GM12878 (cell line): ENCODE measurements at regions not wholly inside any gene's neighbourhood (a gene's known extent, or its start where the extent isn't known, plus 50 kb on each side); places are given as distances from the start of the nearest gene placed in this dataset.
"Not testable (repeated sequence)": the region's sequence is repeated elsewhere in the genome, so short reads cannot be mapped to it uniquely, and the experiment has no call there.

Experiments
- ATAC-seq: fragments of 200-7000 bp; cut with Tn5 transposase; 3 replicates; pipeline ENCODE4 v1.9.1; 2020; ENCODE audit warnings: mild to moderate bottlenecking, moderate library complexity
- BruUV-seq: library from RNA; stranded (reverse); fragments of 400-500 nt; replicated peaks from 2 replicates; lab custom pipeline; 2021; lab: Mats Ljungman, UMichigan
- CTCF ChIA-PET: fragments of 300-600 bp; sonication (Branson Sonifier 250); formaldehyde crosslinking; extraction: SDS; loops from one replicate; lab custom pipeline; 2021; ENCODE audit warnings: inconsistent platforms; lab: Yijun Ruan, JAX
- POLR2A ChIA-PET: fragments of 350-600 bp; formaldehyde crosslinking; extraction: SDS; loops from one replicate; lab custom pipeline; 2021; ENCODE audit warnings: inconsistent platforms; lab: Charles Lee
- RAD21 ChIA-PET: fragments of 300-600 bp; sonication (Branson Sonifier 250); formaldehyde crosslinking; loops from one replicate; lab custom pipeline; 2023; ENCODE audit warnings: antibody characterized with exemption; ENCODE audit not compliant: unreplicated experiment; lab: Charles Lee
- SMC1A ChIA-PET: fragments of 300-600 bp; sonication (Branson Sonifier 250); formaldehyde crosslinking; loops from one replicate; lab custom pipeline; 2023; ENCODE audit not compliant: unreplicated experiment, uncharacterized antibody; lab: Charles Lee
- DNase-seq: peaks from one replicate; pipeline ENCODE4 v3.0.0-alpha.2; 2011; ENCODE audit warnings: low read depth, low spot score
- FAIRE-seq: peaks from 3 replicates; lab custom pipeline; 2011; peaks lifted over from hg19 to GRCh38; lab: Jason Lieb, UNC
- H2AFZ ChIP-seq: 2 replicates; pipeline ENCODE4 v1.6.0; 2011; ENCODE audit warnings: low read depth, low read length, control low read depth; ENCODE audit not compliant: control insufficient read depth
- H3K27ac ChIP-seq: 2 replicates; pipeline ENCODE4 v1.5.1; 2011; ENCODE audit warnings: control low read depth; ENCODE audit not compliant: control insufficient read depth, insufficient read depth
- H3K27me3 ChIP-seq, 2 experiments: replicated peaks in 1 of 2; 2 replicates each; pipeline versions ENCODE4 v1.6.0 to v1.6.1; 2011; ENCODE audit warnings: low read length in 1 of 2; ENCODE audit not compliant: control insufficient read depth in 2 of 2, insufficient read depth in 2 of 2
- H3K36me3 ChIP-seq, 2 experiments: 2 replicates each; pipeline ENCODE4 v1.5.1; 2011; ENCODE audit warnings: low read length in 1 of 2; ENCODE audit not compliant: control insufficient read depth in 2 of 2, insufficient read depth in 2 of 2
- H3K4me1 ChIP-seq: 2 replicates; pipeline ENCODE4 v1.6.1; 2011; ENCODE audit warnings: mild to moderate bottlenecking, low read length, moderate library complexity, mixed read lengths; ENCODE audit not compliant: control insufficient read depth, insufficient read depth
- H3K4me2 ChIP-seq: 2 replicates; pipeline ENCODE4 v1.6.0; 2011; ENCODE audit warnings: control low read depth; ENCODE audit not compliant: control insufficient read depth, insufficient read depth
- H3K4me3 ChIP-seq: fragments of 200-600 bp; sonication (generic); 2 replicates; pipeline ENCODE4 v1.5.1; 2016
- H3K79me2 ChIP-seq: 2 replicates; pipeline ENCODE4 v1.6.0; 2011; ENCODE audit warnings: low read length; ENCODE audit not compliant: control insufficient read depth, insufficient read depth
- H3K9ac ChIP-seq: 2 replicates; pipeline ENCODE4 v1.8.0; 2011; ENCODE audit warnings: low read length, control low read depth, mixed read lengths; ENCODE audit not compliant: control insufficient read depth, insufficient read depth
- H3K9me3 ChIP-seq: replicated peaks from 3 replicates; pipeline ENCODE4 v1.5.1; 2011; ENCODE audit warnings: mild to moderate bottlenecking, low read length; ENCODE audit not compliant: control insufficient read depth, insufficient read depth
- H4K20me1 ChIP-seq: 2 replicates; pipeline ENCODE4 v1.6.0; 2011; ENCODE audit not compliant: control insufficient read depth, insufficient read depth
- WGBS: methylation state at CpG from one replicate; pipeline ENCODE4 v1.1.6; 2016; ENCODE audit warnings: low lambda C conversion rate; ENCODE audit not compliant: insufficient replicate concordance, insufficient coverage; ENCODE audit errors: missing lambda C conversion rate; 5-methylcytosine and 5-hydroxymethylcytosine counted together
- in situ Hi-C: fragments of 300-500 bp; cut with MboI; formaldehyde crosslinking; loops from 9 replicates; pipeline ENCODE4 v1.14.3; 2018; ENCODE audit warnings: mixed read lengths
- intact Hi-C: fragments of 100-400 bp; cut with micrococcal nuclease; formaldehyde crosslinking; loops from one replicate; pipeline ENCODE4 v1.14.2; 2022; ENCODE audit not compliant: unreplicated experiment

- H3K4me2 ChIP-seq, H3K4me3 ChIP-seq, H3K9me3 ChIP-seq, POLR2A ChIA-PET, H2AFZ ChIP-seq, RAD21 ChIA-PET, H3K79me2 ChIP-seq, H3K9ac ChIP-seq, in situ Hi-C loops, FAIRE-seq, H3K27ac ChIP-seq, ATAC-seq, CTCF ChIA-PET, intact Hi-C loops, BruUV-seq, H3K4me1 ChIP-seq, DNase-seq, SMC1A ChIA-PET, H4K20me1 ChIP-seq, H3K27me3 ChIP-seq, H3K36me3 ChIP-seq: not testable (repeated sequence)
- 58% methylated on average over 1 of the region's 1 CpG for WGBS
Observed at GRCh38 chr16:5165429-5165828, 67.8 kb upstream of the EEF2KMT start.

- H3K36me3 ChIP-seq, H3K9ac ChIP-seq, H3K27me3 ChIP-seq, H3K9me3 ChIP-seq, H2AFZ ChIP-seq, RAD21 ChIA-PET, DNase-seq, FAIRE-seq, in situ Hi-C loops, H3K27ac ChIP-seq, H3K4me3 ChIP-seq, POLR2A ChIA-PET, H4K20me1 ChIP-seq, SMC1A ChIA-PET, BruUV-seq, H3K4me2 ChIP-seq, ATAC-seq, intact Hi-C loops, H3K79me2 ChIP-seq, CTCF ChIA-PET: not testable (repeated sequence)
- H3K4me1 ChIP-seq, result peaks cover 23% of the 10 kb centered on the region
- WGBS, result 46% methylated on average over 5 of the region's 5 CpGs
Observed at GRCh38 chr16:5162801-5163200, 65.2 kb upstream of the EEF2KMT start.

- H3K9me3 ChIP-seq, H4K20me1 ChIP-seq, H3K36me3 ChIP-seq, POLR2A ChIA-PET, RAD21 ChIA-PET, in situ Hi-C loops, H3K27me3 ChIP-seq, H2AFZ ChIP-seq, FAIRE-seq, DNase-seq, H3K4me3 ChIP-seq, CTCF ChIA-PET, H3K79me2 ChIP-seq, H3K9ac ChIP-seq, BruUV-seq, H3K27ac ChIP-seq, H3K4me2 ChIP-seq, ATAC-seq, intact Hi-C loops: not testable (repeated sequence)
- SMC1A ChIA-PET, result interaction anchor here (0.6 kb wide), 1 partner anchor 739 kb away, joined by 3 read pairs; no protein-coding TSS in a partner anchor
- H3K4me1 ChIP-seq, result peaks cover 30% of the 10 kb centered on the region
- WGBS, result 95% methylated on average over 6 of the region's 6 CpGs
Observed at GRCh38 chr16:5161888-5162287, 64.3 kb upstream of the EEF2KMT start.
